GM23248 (cell line): ENCODE measurements at regions not wholly inside any gene's neighbourhood (a gene's known extent, or its start where the extent isn't known, plus 50 kb on each side); places are given as distances from the start of the nearest gene placed in this dataset.

Experiments
- DNase-seq: peaks from one replicate; pipeline ENCODE4 v3.0.0-alpha.2; 2015
- H2AFZ ChIP-seq: fragments of 200-600 bp; sonication (generic); 2 replicates; pipeline ENCODE4 v1.6.1; 2016; ENCODE audit warnings: antibody characterized with exemption
- H3F3A ChIP-seq: fragments of 200-600 bp; sonication (generic); 2 replicates; pipeline ENCODE4 v1.6.1; 2016; ENCODE audit warnings: mild to moderate bottlenecking, antibody characterized with exemption, mixed run types; ENCODE audit not compliant: insufficient read depth
- H3K27ac ChIP-seq: fragments of 200-600 bp; sonication (generic); 2 replicates; pipeline ENCODE4 v1.5.1; 2016; ENCODE audit warnings: mild to moderate bottlenecking
- H3K27me3 ChIP-seq: fragments of 200-600 bp; sonication (generic); replicated peaks from 2 replicates; pipeline ENCODE4 v1.6.1; 2016; ENCODE audit warnings: mild to moderate bottlenecking; ENCODE audit not compliant: insufficient read depth
- H3K36me3 ChIP-seq: fragments of 200-600 bp; sonication (generic); 2 replicates; pipeline ENCODE4 v1.6.1; 2016; ENCODE audit warnings: low read depth, mild to moderate bottlenecking
- H3K4me1 ChIP-seq: fragments of 200-600 bp; sonication (generic); 2 replicates; pipeline ENCODE4 v1.6.1; 2016; ENCODE audit warnings: mild to moderate bottlenecking; ENCODE audit not compliant: insufficient read depth
- H3K4me2 ChIP-seq: fragments of 200-600 bp; sonication (generic); one replicate; pipeline ENCODE4 v1.6.1; 2016; ENCODE audit warnings: mild to moderate bottlenecking; ENCODE audit not compliant: unreplicated experiment
- H3K4me3 ChIP-seq: fragments of 200-600 bp; sonication (generic); 2 replicates; pipeline ENCODE4 v1.5.1; 2016; ENCODE audit warnings: mild to moderate bottlenecking
- H3K79me2 ChIP-seq: fragments of 200-600 bp; sonication (generic); 2 replicates; pipeline ENCODE4 v1.6.1; 2016; ENCODE audit warnings: mild to moderate bottlenecking; ENCODE audit not compliant: insufficient read depth
- H3K9ac ChIP-seq: fragments of 200-600 bp; sonication (generic); 2 replicates; pipeline ENCODE4 v1.6.1; 2016; ENCODE audit warnings: mild to moderate bottlenecking
- H3K9me2 ChIP-seq: fragments of 200-600 bp; sonication (generic); 2 replicates; pipeline ENCODE4 v1.6.1; 2016; ENCODE audit warnings: mixed run types, mild to moderate bottlenecking, moderate library complexity; ENCODE audit not compliant: insufficient read depth
- H3K9me3 ChIP-seq: fragments of 200-600 bp; sonication (generic); one replicate; pipeline ENCODE4 v1.6.1; 2017; ENCODE audit warnings: low read depth
- H4K20me1 ChIP-seq: fragments of 200-600 bp; sonication (generic); 2 replicates; pipeline ENCODE4 v1.6.0; 2016; ENCODE audit not compliant: insufficient read depth
- EZH2 ChIP-seq: fragments of 200-600 bp; sonication (generic); IDR thresholded peaks from 2 replicates; pipeline ENCODE4 v1.6.1; 2018; ENCODE audit warnings: antibody characterized with exemption, mild to moderate bottlenecking; ENCODE audit not compliant: insufficient read depth, poor library complexity, severe bottlenecking
- EZH2phosphoT487 ChIP-seq: fragments of 200-600 bp; sonication (generic); IDR thresholded peaks from 2 replicates; pipeline ENCODE4 v1.6.1; 2018; ENCODE audit warnings: antibody characterized with exemption, moderate library complexity, mild to moderate bottlenecking, low read depth; ENCODE audit not compliant: insufficient read depth
- WGBS, 2 experiments: methylation state at CpG; one replicate each; pipeline ENCODE4 v1.1.6; 2015 to 2017; ENCODE audit warnings: low lambda C conversion rate in 2 of 2, low coverage in 1 of 2; ENCODE audit errors: missing lambda C conversion rate in 2 of 2; 5-methylcytosine and 5-hydroxymethylcytosine counted together
- in situ Hi-C: fragments of 300-500 bp; cut with MboI; formaldehyde crosslinking; loops from 2 replicates; pipeline ENCODE4 v1.15.0; 2020

- H2AFZ ChIP-seq: peak overlapping the region; percentile 25
- peaks cover 3% of the 10 kb centered on the region; the same call in 1 of the 2 replicates for H3K9me2 ChIP-seq
- H3K27ac ChIP-seq: no peak overlapping the region
Measured at GRCh38 chr13:90534617-90535370, 812.7 kb upstream of the MIR17HG start.

DNA sequence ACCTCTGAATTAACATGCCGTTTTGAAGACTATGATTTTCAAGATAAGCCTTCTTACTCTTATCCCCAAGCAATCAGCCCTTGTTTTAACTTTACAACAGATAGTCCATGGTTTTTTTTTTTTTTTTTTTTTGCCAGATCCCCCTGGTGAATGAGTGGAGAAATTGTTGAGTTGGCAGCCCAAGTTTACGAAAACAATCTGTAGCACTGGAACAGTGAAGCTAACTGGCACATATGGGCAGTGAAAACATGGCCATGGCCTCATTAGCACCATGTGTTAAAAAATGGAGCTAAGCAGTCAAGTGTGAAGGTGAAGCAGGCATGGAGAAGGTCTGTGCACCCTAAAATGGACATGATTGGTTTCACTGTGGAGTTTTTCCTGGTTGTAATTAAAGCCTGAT is 812.1 kb upstream of the MIR17HG start:
- H3K4me3 ChIP-seq: no peak overlapping the region
- H3K9me3 ChIP-seq: no peaks in the 10 kb centered on the region
- in situ Hi-C loops: no loop called here
- H4K20me1 ChIP-seq: no peaks in the 10 kb centered on the region
- WGBS, 2 experiments: 59 to 61% methylated on average over 2 of the region's 2 CpGs
- H3K27me3 ChIP-seq: no peaks in the 10 kb centered on the region
- H3K4me1 ChIP-seq: peaks cover 8% of the 10 kb centered on the region; the same call in 1 of the 2 replicates
- peaks cover 3% of the 10 kb centered on the region; the same call in 1 of the 2 replicates for H3K9me2 ChIP-seq
- H3K27ac ChIP-seq: no peak overlapping the region
- no peaks in the 10 kb centered on the region for H3F3A ChIP-seq
- H3K79me2 ChIP-seq: no peaks in the 10 kb centered on the region
- H2AFZ ChIP-seq: peak overlapping the region; percentile 25; the same call in 1 of the 2 replicates
- DNase-seq: no peak
- H3K4me2 ChIP-seq: no peak overlapping the region
- TF ChIP-seq EZH2 (no peak), EZH2phosphoT487 (no peak)
- H3K9ac ChIP-seq: no peak overlapping the region
- H3K36me3 ChIP-seq: no peaks in the 10 kb centered on the region

More at GRCh38 chr13:90534617-90535370, 812.7 kb upstream of the MIR17HG start:
- TF ChIP-seq EZH2 (no peak), EZH2phosphoT487 (no peak)
- Histone ChIP-seq H3K27me3 (no peaks in the 10 kb centered on the region), H3K79me2 (no peaks in the 10 kb centered on the region), H3K9ac (no peak overlapping the region), H4K20me1 (no peaks in the 10 kb centered on the region), H3F3A (no peaks in the 10 kb centered on the region), H3K36me3 (no peaks in the 10 kb centered on the region), H3K4me3 (no peak overlapping the region), H3K9me3 (no peaks in the 10 kb centered on the region), H3K4me1 (peaks cover 8% of the 10 kb centered on the region; the same call in 1 of the 2 replicates), H3K4me2 (no peak overlapping the region)
- 63 to 65% methylated on average over 7 of the region's 7 CpGs for WGBS, 2 experiments
- DNase-seq: peak; percentile 30
- in situ Hi-C loops: no loop called here

DNA sequence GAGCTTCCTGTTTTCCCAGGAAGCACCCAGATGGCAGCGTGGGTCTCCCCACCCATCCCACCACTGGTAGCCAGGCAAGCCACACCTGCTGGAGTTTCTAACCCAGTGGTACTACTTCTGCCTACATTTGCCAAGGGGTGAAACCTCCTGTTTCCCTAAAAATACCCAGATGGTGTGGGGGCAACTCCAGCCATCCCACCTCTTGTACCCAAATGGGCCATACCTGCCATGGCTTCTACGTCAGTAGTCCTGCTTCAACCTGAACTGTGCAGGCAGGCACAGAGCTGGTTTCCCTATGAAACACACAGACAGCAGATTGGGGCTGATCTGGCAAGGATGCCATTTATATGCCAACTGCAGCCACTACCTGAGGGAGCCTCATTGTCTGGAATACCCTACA is 809.4 kb upstream of the MIR17HG start:
- WGBS, 2 experiments: 54 to 65% methylated on average over 2 of the region's 2 CpGs
- in situ Hi-C loops: no loop called here
- no peaks in the 10 kb centered on the region for H4K20me1 ChIP-seq
- H2AFZ ChIP-seq: no peak overlapping the region
- DNase-seq: no peak
- no peaks in the 10 kb centered on the region for H3K79me2 ChIP-seq
- no peaks in the 10 kb centered on the region for H3K27me3 ChIP-seq
- H3K9me3 ChIP-seq: no peaks in the 10 kb centered on the region
- H3K27ac ChIP-seq: no peak overlapping the region
- H3K4me2 ChIP-seq: no peak overlapping the region
- peaks cover 8% of the 10 kb centered on the region; the same call in 1 of the 2 replicates for H3K4me1 ChIP-seq
- no peak overlapping the region for H3K9ac ChIP-seq
- H3K36me3 ChIP-seq: no peaks in the 10 kb centered on the region
- H3K4me3 ChIP-seq: no peak overlapping the region
- TF ChIP-seq EZH2 (no peak), EZH2phosphoT487 (no peak)
- H3K9me2 ChIP-seq: peaks cover 3% of the 10 kb centered on the region; the same call in 1 of the 2 replicates
- no peaks in the 10 kb centered on the region for H3F3A ChIP-seq

- in situ Hi-C loops: no loop called here
- no peaks in the 10 kb centered on the region for H3K36me3 ChIP-seq
- H3K9me2 ChIP-seq: peaks cover 2% of the 10 kb centered on the region; the same call in 1 of the 2 replicates
- no peaks in the 10 kb centered on the region for H3K9me3 ChIP-seq
- no peak overlapping the region for H3K27ac ChIP-seq
- H3K79me2 ChIP-seq: no peaks in the 10 kb centered on the region
- H3K4me1 ChIP-seq: no peaks in the 10 kb centered on the region
- no peak overlapping the region for H3K9ac ChIP-seq
- H4K20me1 ChIP-seq: no peaks in the 10 kb centered on the region
- no peaks in the 10 kb centered on the region for H3F3A ChIP-seq
- H3K27me3 ChIP-seq: no peaks in the 10 kb centered on the region
- H3K4me2 ChIP-seq: no peak overlapping the region
- no peak for DNase-seq
- no peak overlapping the region for H2AFZ ChIP-seq
- no peak overlapping the region for H3K4me3 ChIP-seq
- TF ChIP-seq EZH2phosphoT487: no peak
- TF ChIP-seq EZH2: no peak
Measured at GRCh38 chr13:90541346-90541745, 806.1 kb upstream of the MIR17HG start.
